Upper lobe of left lung (tissue), 6 donors: ENCODE measurements at regions not wholly inside any gene's neighbourhood (a gene's known extent, or its start where the extent isn't known, plus 50 kb on each side); places are given as distances from the start of the nearest gene placed in this dataset.

ENCODE experiments used
- ATAC-seq, 2 donors: fragments of 200-7000 bp; cut with Tn5 transposase; one replicate each; pipeline ENCODE4 v1.9.1; 2022; ENCODE audit warnings: mild to moderate bottlenecking in 2 of 2, moderate library complexity in 2 of 2; ENCODE audit not compliant: low FRiP score in 2 of 2
- DNase-seq, 2 donors: peaks; one replicate each; pipeline ENCODE4 v3.0.0-alpha.2; 2019 to 2020
- H3K27ac ChIP-seq, 4 donors: fragments of 200-600 bp; sonication (generic); one replicate each; pipeline ENCODE4 v1.5.1; 2016 to 2019
- H3K27me3 ChIP-seq, 4 donors: fragments of 200-600 bp; sonication (generic); one replicate each; pipeline ENCODE4 v1.5.1; 2017 to 2019
- H3K36me3 ChIP-seq, 4 donors: fragments of 200-600 bp; sonication (generic); one replicate each; pipeline ENCODE4 v1.5.1; 2016 to 2019
- H3K4me1 ChIP-seq, 4 donors: fragments of 200-600 bp; sonication (generic); one replicate each; pipeline ENCODE4 v1.5.1; 2018 to 2019
- H3K4me3 ChIP-seq, 4 donors: fragments of 200-600 bp; sonication (generic); one replicate each; pipeline ENCODE4 v1.5.1; 2017 to 2019; ENCODE audit warnings: mild to moderate bottlenecking in 2 of 4, moderate library complexity in 1 of 4
- H3K9me3 ChIP-seq, 4 donors: fragments of 200-600 bp; sonication (generic); one replicate each; pipeline ENCODE4 v1.5.1; 2018 to 2019
- EP300 ChIP-seq, 4 donors: sonication (generic); formaldehyde crosslinking; IDR thresholded peaks; one replicate each; pipeline ENCODE4 v1.5.1; 2017; ENCODE audit warnings: antibody characterized with exemption in 4 of 4, control low read depth in 2 of 4
- POLR2A ChIP-seq, 4 donors: fragments of 450-650 bp; IDR thresholded peaks; one replicate each; pipeline ENCODE4 v1.5.1; 2016 to 2017; ENCODE audit warnings: antibody characterized with exemption in 4 of 4, mild to moderate bottlenecking in 2 of 4
- POLR2AphosphoS5 ChIP-seq, 2 donors: sonication (generic); formaldehyde crosslinking; IDR thresholded peaks; one replicate each; pipeline ENCODE4 v1.5.1; 2017; ENCODE audit warnings: antibody characterized with exemption in 2 of 2
- WGBS, 2 donors: methylation state at CpG; one replicate each; pipeline ENCODE4 v1.1.5; 2017 to 2018; 5-methylcytosine and 5-hydroxymethylcytosine counted together
- TF ChIP-seq, protein P1 (sequence below), 6 experiments: fragments of 450-650 bp in 4 of 6; fragments of 200-600 bp in 2 of 6; sonication (generic) in 2 of 6; IDR thresholded peaks; one replicate each; pipeline ENCODE4 v1.5.1; 2016 to 2019; ENCODE audit warnings: antibody characterized with exemption in 6 of 6
- donor health status: DM: no; HTN: no; CAD: no; lungs with moderate emphysema.
- donor health status: DM: no; HTN: yes; CAD: no; lungs with severe emphysema.

DNA sequence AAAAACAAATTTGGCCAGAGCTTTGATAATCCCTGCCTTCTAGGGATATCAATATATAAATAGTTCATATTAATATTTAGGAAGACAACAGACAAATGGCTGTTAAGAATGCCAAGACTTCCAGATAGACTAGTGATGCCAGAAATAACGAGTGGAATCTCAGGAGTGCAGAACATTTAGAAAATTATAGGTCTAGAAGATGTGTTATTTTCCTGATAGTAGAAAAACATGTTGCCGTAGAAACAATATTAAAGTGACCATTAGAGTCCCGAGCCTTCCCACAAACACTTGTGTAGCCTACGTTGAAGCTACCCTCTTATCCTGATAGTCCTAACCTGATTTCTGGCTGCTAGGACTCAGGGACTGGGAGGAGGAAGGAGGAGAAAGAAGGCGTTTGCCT, 54.3 kb upstream of the ITGA6 start:
- Histone ChIP-seq H3K27me3 (no peaks in the 10 kb centered on the region), H3K4me3 (no peak overlapping the region), H3K36me3 (no peaks in the 10 kb centered on the region), H3K9me3 (peaks cover 0 to 8% (median 0%) of the 10 kb centered on the region in 4 donors), H3K4me1 (peaks cover 0 to 13% (median 10%) of the 10 kb centered on the region in 4 donors), H3K27ac (no peak overlapping the region)
- WGBS, 2 donors: 72 to 81% methylated on average over 5 of the region's 5 CpGs
- no peak for DNase-seq
- ATAC-seq: no peak
- TF ChIP-seq POLR2A (IDR thresholded peaks at IDR 0.05) (no peak), EP300 (IDR thresholded peaks at IDR 0.05) (no peak), POLR2AphosphoS5 (IDR thresholded peaks at IDR 0.05) (no peak)
- TF ChIP-seq, protein P1, sequence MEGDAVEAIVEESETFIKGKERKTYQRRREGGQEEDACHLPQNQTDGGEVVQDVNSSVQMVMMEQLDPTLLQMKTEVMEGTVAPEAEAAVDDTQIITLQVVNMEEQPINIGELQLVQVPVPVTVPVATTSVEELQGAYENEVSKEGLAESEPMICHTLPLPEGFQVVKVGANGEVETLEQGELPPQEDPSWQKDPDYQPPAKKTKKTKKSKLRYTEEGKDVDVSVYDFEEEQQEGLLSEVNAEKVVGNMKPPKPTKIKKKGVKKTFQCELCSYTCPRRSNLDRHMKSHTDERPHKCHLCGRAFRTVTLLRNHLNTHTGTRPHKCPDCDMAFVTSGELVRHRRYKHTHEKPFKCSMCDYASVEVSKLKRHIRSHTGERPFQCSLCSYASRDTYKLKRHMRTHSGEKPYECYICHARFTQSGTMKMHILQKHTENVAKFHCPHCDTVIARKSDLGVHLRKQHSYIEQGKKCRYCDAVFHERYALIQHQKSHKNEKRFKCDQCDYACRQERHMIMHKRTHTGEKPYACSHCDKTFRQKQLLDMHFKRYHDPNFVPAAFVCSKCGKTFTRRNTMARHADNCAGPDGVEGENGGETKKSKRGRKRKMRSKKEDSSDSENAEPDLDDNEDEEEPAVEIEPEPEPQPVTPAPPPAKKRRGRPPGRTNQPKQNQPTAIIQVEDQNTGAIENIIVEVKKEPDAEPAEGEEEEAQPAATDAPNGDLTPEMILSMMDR (IDR thresholded peaks at IDR 0.05): no peak

GRCh38 chr2:172373766-172374165, 53.6 kb upstream of the ITGA6 start:
- peaks cover 0 to 5% (median 0%) of the 10 kb centered on the region in 4 donors for H3K9me3 ChIP-seq
- TF ChIP-seq POLR2A (IDR thresholded peaks at IDR 0.05): no peak
- TF ChIP-seq EP300 (IDR thresholded peaks at IDR 0.05): no peak
- TF ChIP-seq, protein P1 (IDR thresholded peaks at IDR 0.05): no peak
- no peak for TF ChIP-seq POLR2AphosphoS5 (IDR thresholded peaks at IDR 0.05)
- ATAC-seq: no peak
- DNase-seq: no peak
- no peaks in the 10 kb centered on the region for H3K27me3 ChIP-seq
- H3K27ac ChIP-seq: no peak overlapping the region
- H3K4me3 ChIP-seq: no peak overlapping the region
- no peaks in the 10 kb centered on the region for H3K36me3 ChIP-seq
- 79 to 86% methylated on average over 3 of the region's 3 CpGs for WGBS, 2 donors
- H3K4me1 ChIP-seq: peaks cover 0 to 13% (median 10%) of the 10 kb centered on the region in 4 donors

GRCh38 chr2:172374318-172375240, 52.8 kb upstream of the ITGA6 start:
- TF ChIP-seq POLR2AphosphoS5 (IDR thresholded peaks at IDR 0.05) (no peak), POLR2A (IDR thresholded peaks at IDR 0.05) (no peak), EP300 (IDR thresholded peaks at IDR 0.05) (no peak)
- TF ChIP-seq, protein P1 (IDR thresholded peaks at IDR 0.05): no peak
- no peaks in the 10 kb centered on the region for H3K27me3 ChIP-seq
- 64 to 73% methylated on average over 7 of the region's 7 CpGs for WGBS, 2 donors
- H3K4me1 ChIP-seq: peaks cover 0 to 13% (median 10%) of the 10 kb centered on the region in 4 donors
- no peak overlapping the region for H3K27ac ChIP-seq
- no peak for DNase-seq
- H3K4me3 ChIP-seq: no peak overlapping the region
- H3K9me3 ChIP-seq: no peaks in the 10 kb centered on the region
- H3K36me3 ChIP-seq: no peaks in the 10 kb centered on the region
- ATAC-seq: peak in 1 of 2 donors; percentile 9

- Histone ChIP-seq H3K4me1 (peaks cover 0 to 14% (median 10%) of the 10 kb centered on the region in 4 donors), H3K27me3 (no peaks in the 10 kb centered on the region), H3K27ac (no peak overlapping the region), H3K4me3 (no peak overlapping the region), H3K9me3 (no peaks in the 10 kb centered on the region), H3K36me3 (no peaks in the 10 kb centered on the region)
- peak in 1 of 2 donors; percentile 51 for ATAC-seq
- TF ChIP-seq EP300 (IDR thresholded peaks at IDR 0.05) (no peak), POLR2AphosphoS5 (IDR thresholded peaks at IDR 0.05) (no peak)
- TF ChIP-seq, protein P1 (IDR thresholded peaks at IDR 0.05): no peak
- WGBS, 2 donors: 60 to 66% methylated on average over 2 of the region's 2 CpGs
- no peak for DNase-seq
Measured at GRCh38 chr2:172375251-172375650, 52.1 kb upstream of the ITGA6 start.
